Testis (tissue), 2 donors: ENCODE measurements at regions not wholly inside any gene's neighbourhood (a gene's known extent, or its start where the extent isn't known, plus 50 kb on each side); places are given as distances from the start of the nearest gene placed in this dataset.

Source experiments
- POLR2A ChIP-seq: fragments of 450-650 bp; IDR thresholded peaks from one replicate; pipeline ENCODE4 v1.6.1; 2017; ENCODE audit warnings: antibody characterized with exemption, mild to moderate bottlenecking, moderate library complexity
- TF ChIP-seq, protein P1 (sequence below), 3 experiments: fragments of 450-650 bp in 2 of 3; fragments of 200-600 bp in 1 of 3; sonication (generic) in 1 of 3; IDR thresholded peaks; one replicate each; pipeline ENCODE4 v1.5.1; 2016 to 2019; ENCODE audit warnings: antibody characterized with exemption in 3 of 3, mild to moderate bottlenecking in 2 of 3, moderate library complexity in 1 of 3

- TF ChIP-seq, protein P1, sequence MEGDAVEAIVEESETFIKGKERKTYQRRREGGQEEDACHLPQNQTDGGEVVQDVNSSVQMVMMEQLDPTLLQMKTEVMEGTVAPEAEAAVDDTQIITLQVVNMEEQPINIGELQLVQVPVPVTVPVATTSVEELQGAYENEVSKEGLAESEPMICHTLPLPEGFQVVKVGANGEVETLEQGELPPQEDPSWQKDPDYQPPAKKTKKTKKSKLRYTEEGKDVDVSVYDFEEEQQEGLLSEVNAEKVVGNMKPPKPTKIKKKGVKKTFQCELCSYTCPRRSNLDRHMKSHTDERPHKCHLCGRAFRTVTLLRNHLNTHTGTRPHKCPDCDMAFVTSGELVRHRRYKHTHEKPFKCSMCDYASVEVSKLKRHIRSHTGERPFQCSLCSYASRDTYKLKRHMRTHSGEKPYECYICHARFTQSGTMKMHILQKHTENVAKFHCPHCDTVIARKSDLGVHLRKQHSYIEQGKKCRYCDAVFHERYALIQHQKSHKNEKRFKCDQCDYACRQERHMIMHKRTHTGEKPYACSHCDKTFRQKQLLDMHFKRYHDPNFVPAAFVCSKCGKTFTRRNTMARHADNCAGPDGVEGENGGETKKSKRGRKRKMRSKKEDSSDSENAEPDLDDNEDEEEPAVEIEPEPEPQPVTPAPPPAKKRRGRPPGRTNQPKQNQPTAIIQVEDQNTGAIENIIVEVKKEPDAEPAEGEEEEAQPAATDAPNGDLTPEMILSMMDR (IDR thresholded peaks at IDR 0.05), result no peak
- no peak for TF ChIP-seq POLR2A
These were observed 110.8 kb upstream of the RUNX1 start for GRCh38 chr21:35159881-35160280.
